ENCODE measurements at regions not wholly inside any gene's neighbourhood (a gene's known extent, or its start where the extent isn't known, plus 50 kb on each side); places are given as distances from the start of the nearest gene placed in this dataset.
"Not testable (repeated sequence)": the region's sequence is repeated elsewhere in the genome, so short reads cannot be mapped to it uniquely, and the experiment has no call there.

- TF ChIP-seq CTBP1 (IDR thresholded peaks at IDR 0.05; ENCODE audit: borderline replicate concordance); NFRKB (IDR thresholded peaks at IDR 0.05); HDGF (IDR thresholded peaks at IDR 0.05; ENCODE audit: borderline replicate concordance); FOXM1 (IDR thresholded peaks at IDR 0.05; ENCODE audit: borderline replicate concordance); BHLHE40 (IDR thresholded peaks at IDR 0.05; ENCODE audit: borderline replicate concordance); SUZ12 (IDR thresholded peaks at IDR 0.05): not testable (repeated sequence)
These were observed 137.2 kb upstream of the JCAD start for GRCh38 chr10:30196559-30196958.
